Activated naive CD4-positive, alpha-beta T cell (primary cell): ENCODE measurements at regions not wholly inside any gene's neighbourhood (a gene's known extent, or its start where the extent isn't known, plus 50 kb on each side); places are given as distances from the start of the nearest gene placed in this dataset.
"Not testable (repeated sequence)": the region's sequence is repeated elsewhere in the genome, so short reads cannot be mapped to it uniquely, and the experiment has no call there.

ENCODE experiments used
- DNase-seq, 4 experiments: peaks; one replicate each; lab custom pipeline; 2025; lab: John Stamatoyannopoulos, UW

GRCh38 chr1:2949966-2950925 lies 71.0 kb upstream of the ACTRT2 start:
- DNase-seq, result no peak

- DNase-seq, result no peak
Measured at GRCh38 chr1:2950926-2951305, 70.4 kb upstream of the ACTRT2 start.

GRCh38 chr1:2951856-2952255 lies 69.4 kb upstream of the ACTRT2 start:
- DNase-seq, result no peak

GRCh38 chr1:2952371-2952770 lies 68.9 kb upstream of the ACTRT2 start:
- DNase-seq, result no peak

- no peak for DNase-seq
Measured at GRCh38 chr1:2952992-2953391, 68.3 kb upstream of the ACTRT2 start.

- DNase-seq, result no peak
Measured at GRCh38 chr1:2953688-2954285, 67.5 kb upstream of the ACTRT2 start.

- no peak for DNase-seq
Measured at GRCh38 chr1:2955652-2956051, 65.6 kb upstream of the ACTRT2 start.

- no peak for DNase-seq
Measured at GRCh38 chr1:2956576-2956975, 64.7 kb upstream of the ACTRT2 start.

GRCh38 chr1:2957329-2957728 lies 63.9 kb upstream of the ACTRT2 start:
- DNase-seq, result no peak

- not testable (repeated sequence) for DNase-seq
Measured at GRCh38 chr1:2959881-2960280, 61.4 kb upstream of the ACTRT2 start.

GRCh38 chr1:2961081-2961480 lies 60.2 kb upstream of the ACTRT2 start:
- no peak for DNase-seq

GRCh38 chr1:2961661-2962060 lies 59.6 kb upstream of the ACTRT2 start:
- DNase-seq, result no peak

- DNase-seq, result no peak
Measured at GRCh38 chr1:2962061-2962460, 59.2 kb upstream of the ACTRT2 start.

- no peak for DNase-seq
Measured at GRCh38 chr1:2962541-2962940, 58.7 kb upstream of the ACTRT2 start.

GRCh38 chr1:2962946-2963345 lies 58.3 kb upstream of the ACTRT2 start:
- no peak for DNase-seq

GRCh38 chr1:2965676-2966075 lies 55.6 kb upstream of the ACTRT2 start:
- DNase-seq, result no peak

GRCh38 chr1:2966449-2967328 lies 54.6 kb upstream of the ACTRT2 start:
- DNase-seq, result no peak

- no peak for DNase-seq
Measured at GRCh38 chr1:2967329-2967725, 53.9 kb upstream of the ACTRT2 start.

- DNase-seq, result no peak
Measured at GRCh38 chr1:2967881-2968280, 53.4 kb upstream of the ACTRT2 start.

GRCh38 chr1:2968471-2968881 lies 52.8 kb upstream of the ACTRT2 start:
- DNase-seq, result no peak

GRCh38 chr1:2969011-2969844 lies 52.0 kb upstream of the ACTRT2 start:
- no peak for DNase-seq
